Calu3 (cell line): ENCODE measurements at regions not wholly inside any gene's neighbourhood (a gene's known extent, or its start where the extent isn't known, plus 50 kb on each side); places are given as distances from the start of the nearest gene placed in this dataset.

ENCODE experiments used
- BruUV-seq: library from RNA; stranded (reverse); fragments of 400-500 nt; replicated peaks from 2 replicates; lab custom pipeline; 2021; lab: Mats Ljungman, UMichigan
- CTCF ChIA-PET: fragments of 300-600 bp; sonication (Branson Sonifier 250); formaldehyde crosslinking; loops from one replicate; lab custom pipeline; 2022; ENCODE audit warnings: antibody characterized with exemption; lab: Charles Lee
- DNase-seq: peaks from one replicate; pipeline ENCODE4 v3.0.0; 2022
- H3K27ac Mint-ChIP-seq: one replicate; pipeline ENCODE4 v1.8.0; 2022; ENCODE audit warnings: mixed read lengths; ENCODE audit not compliant: unreplicated experiment
- H3K27me3 Mint-ChIP-seq: one replicate; pipeline ENCODE4 v1.8.0; 2022; ENCODE audit warnings: mixed read lengths; ENCODE audit not compliant: unreplicated experiment
- H3K36me3 Mint-ChIP-seq: one replicate; pipeline ENCODE4 v1.8.0; 2022; ENCODE audit warnings: mild to moderate bottlenecking, moderate library complexity, mixed read lengths; ENCODE audit not compliant: insufficient read depth, unreplicated experiment
- H3K4me1 Mint-ChIP-seq: one replicate; pipeline ENCODE4 v1.8.0; 2022; ENCODE audit warnings: mild to moderate bottlenecking, low read depth, mixed read lengths; ENCODE audit not compliant: unreplicated experiment
- H3K4me3 Mint-ChIP-seq: one replicate; pipeline ENCODE4 v1.8.0; 2022; ENCODE audit warnings: mild to moderate bottlenecking, low read depth, moderate library complexity, mixed read lengths; ENCODE audit not compliant: unreplicated experiment
- H3K9me3 Mint-ChIP-seq: one replicate; pipeline ENCODE4 v1.8.0; 2022; ENCODE audit warnings: low read depth, mixed read lengths; ENCODE audit not compliant: unreplicated experiment
- intact Hi-C: fragments of 100-400 bp; cut with micrococcal nuclease; formaldehyde crosslinking; loops from one replicate; pipeline ENCODE4 v1.10.0; 2022; ENCODE audit not compliant: unreplicated experiment
- TF ChIP-seq, protein P1 (sequence below): fragments of 200-600 bp; IDR thresholded peaks from one replicate; pipeline ENCODE4 v1.8.0; 2022; ENCODE audit warnings: antibody characterized with exemption; ENCODE audit not compliant: unreplicated experiment

DNA sequence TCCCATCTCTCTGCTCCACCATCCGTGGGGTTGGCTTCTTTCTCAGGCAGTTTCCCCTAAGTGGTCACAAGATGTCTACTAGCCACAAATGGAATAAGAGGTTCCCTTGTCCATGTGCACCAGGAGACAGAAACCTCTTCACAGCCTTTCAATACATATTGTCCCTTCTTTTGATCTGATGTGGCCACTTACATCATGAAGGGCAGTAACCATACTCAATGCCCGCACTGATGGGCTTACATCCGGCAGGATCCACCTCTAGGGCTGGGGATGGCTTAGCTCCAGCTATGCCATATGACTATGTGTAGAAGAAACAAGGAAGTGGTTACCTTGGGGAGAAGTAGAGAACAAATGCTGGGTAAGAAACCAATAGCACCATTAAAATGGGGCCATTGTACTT is 64.4 kb downstream of the PLEKHG1 start:
- Mint-ChIP-seq H3K27ac (no peak overlapping the region), H3K9me3 (no peaks in the 10 kb centered on the region), H3K27me3 (no peaks in the 10 kb centered on the region), H3K4me3 (no peak overlapping the region), H3K4me1 (peaks cover 17% of the 10 kb centered on the region), H3K36me3 (peaks cover 5% of the 10 kb centered on the region)
- TF ChIP-seq, protein P1, sequence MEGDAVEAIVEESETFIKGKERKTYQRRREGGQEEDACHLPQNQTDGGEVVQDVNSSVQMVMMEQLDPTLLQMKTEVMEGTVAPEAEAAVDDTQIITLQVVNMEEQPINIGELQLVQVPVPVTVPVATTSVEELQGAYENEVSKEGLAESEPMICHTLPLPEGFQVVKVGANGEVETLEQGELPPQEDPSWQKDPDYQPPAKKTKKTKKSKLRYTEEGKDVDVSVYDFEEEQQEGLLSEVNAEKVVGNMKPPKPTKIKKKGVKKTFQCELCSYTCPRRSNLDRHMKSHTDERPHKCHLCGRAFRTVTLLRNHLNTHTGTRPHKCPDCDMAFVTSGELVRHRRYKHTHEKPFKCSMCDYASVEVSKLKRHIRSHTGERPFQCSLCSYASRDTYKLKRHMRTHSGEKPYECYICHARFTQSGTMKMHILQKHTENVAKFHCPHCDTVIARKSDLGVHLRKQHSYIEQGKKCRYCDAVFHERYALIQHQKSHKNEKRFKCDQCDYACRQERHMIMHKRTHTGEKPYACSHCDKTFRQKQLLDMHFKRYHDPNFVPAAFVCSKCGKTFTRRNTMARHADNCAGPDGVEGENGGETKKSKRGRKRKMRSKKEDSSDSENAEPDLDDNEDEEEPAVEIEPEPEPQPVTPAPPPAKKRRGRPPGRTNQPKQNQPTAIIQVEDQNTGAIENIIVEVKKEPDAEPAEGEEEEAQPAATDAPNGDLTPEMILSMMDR, result no peak
- CTCF ChIA-PET, result no interaction called here
- intact Hi-C loops, result loop anchor here (10.0 kb wide), 1 partner anchor 151 kb away; no protein-coding TSS in a partner anchor
- DNase-seq, result no peak
- BruUV-seq, result no TSS peak

DNA sequence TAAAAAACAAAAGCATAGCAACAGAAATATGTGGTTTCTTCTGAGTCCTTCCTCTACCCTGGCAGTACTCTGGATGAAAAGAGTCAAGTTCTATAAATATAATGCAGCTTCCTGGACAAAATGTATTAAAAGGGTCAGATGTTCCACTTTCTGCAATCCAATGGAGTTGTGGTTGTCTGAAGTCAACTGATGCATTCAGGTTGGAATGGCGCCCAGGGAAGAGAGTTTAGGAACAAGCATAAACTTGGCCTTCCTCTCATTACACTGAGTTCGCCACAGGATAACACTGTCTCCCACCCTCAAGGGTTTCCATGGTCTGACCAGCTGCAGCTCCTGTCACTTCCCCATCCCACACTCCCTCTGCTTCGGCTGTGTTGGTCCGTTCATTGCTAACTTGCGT is 66.4 kb downstream of the PLEKHG1 start:
- Mint-ChIP-seq H3K36me3 (peaks cover 5% of the 10 kb centered on the region), H3K27ac (no peak overlapping the region), H3K9me3 (no peaks in the 10 kb centered on the region), H3K27me3 (no peaks in the 10 kb centered on the region), H3K4me1 (no peaks in the 10 kb centered on the region), H3K4me3 (no peak overlapping the region)
- intact Hi-C loops, result loop anchor here (10.0 kb wide), 1 partner anchor 149 kb away; no protein-coding TSS in a partner anchor
- no TSS peak for BruUV-seq
- CTCF ChIA-PET, result no interaction called here
- TF ChIP-seq, protein P1, result no peak
- no peak for DNase-seq

DNA sequence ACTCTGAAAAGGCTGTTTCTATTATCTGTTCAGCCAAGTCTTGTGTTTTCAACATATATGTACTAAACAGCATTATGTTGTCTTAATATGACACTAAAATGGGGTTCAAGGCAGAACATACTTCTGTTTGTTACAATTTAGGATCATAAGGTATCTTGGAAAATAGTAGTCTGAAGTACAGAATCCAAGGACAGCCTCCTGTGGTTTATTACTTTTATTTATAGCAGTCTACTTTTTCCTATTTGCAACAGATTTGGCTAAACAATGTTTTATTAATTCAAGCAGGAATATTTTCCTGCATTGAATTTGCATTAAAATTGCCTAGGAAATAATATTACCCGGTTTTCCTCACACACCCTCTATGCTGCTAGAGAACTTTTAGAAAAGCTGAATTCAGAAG is 67.7 kb downstream of the PLEKHG1 start:
- TF ChIP-seq, protein P1, result no peak
- H3K27me3 Mint-ChIP-seq, result no peaks in the 10 kb centered on the region
- H3K4me1 Mint-ChIP-seq, result no peaks in the 10 kb centered on the region
- peaks cover 5% of the 10 kb centered on the region for H3K36me3 Mint-ChIP-seq
- DNase-seq, result no peak
- H3K9me3 Mint-ChIP-seq, result no peaks in the 10 kb centered on the region
- peak overlapping the region; percentile 81 for H3K27ac Mint-ChIP-seq
- BruUV-seq, result no TSS peak
- CTCF ChIA-PET, result no interaction called here
- H3K4me3 Mint-ChIP-seq, result no peak overlapping the region
- intact Hi-C loops, result loop anchor here (10.0 kb wide), 1 partner anchor 147 kb away; no protein-coding TSS in a partner anchor

DNA sequence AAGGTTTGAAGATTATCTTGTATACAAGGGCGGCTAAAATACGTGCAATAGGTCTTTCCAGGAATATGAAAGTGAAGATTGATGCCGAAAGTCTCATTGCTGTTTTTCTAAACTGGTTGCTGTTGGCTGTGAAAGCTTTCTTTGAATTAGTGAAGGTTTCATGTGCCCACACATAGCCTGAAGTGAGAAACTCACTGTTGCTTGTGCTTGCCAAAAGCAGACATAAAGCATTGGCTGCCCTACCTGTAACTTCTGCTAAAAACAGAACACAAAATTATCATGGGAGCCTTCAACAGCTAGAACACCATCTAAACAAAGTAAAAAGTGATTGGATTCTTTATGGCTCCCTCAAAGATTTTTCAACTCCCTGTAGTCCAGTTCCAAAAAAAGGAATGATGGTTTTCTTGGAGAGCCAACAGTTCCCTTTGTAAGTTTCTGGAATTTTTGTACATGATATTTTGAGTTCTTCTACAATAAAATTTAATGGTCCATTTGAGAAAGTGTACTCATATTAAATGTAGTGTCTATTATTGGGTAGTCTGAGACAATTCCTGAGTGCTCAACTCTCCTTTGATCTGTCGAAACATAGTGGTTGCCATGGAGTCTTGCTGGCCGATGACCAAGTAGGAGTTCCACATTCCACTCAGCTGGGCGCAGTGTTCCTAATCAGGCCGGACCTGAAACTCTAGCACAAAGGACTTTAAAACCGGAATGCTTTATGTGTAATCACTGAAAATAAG is 68.5 kb downstream of the PLEKHG1 start:
- intact Hi-C loops, result loop anchor here (2.0 to 10.0 kb wide), 2 partner anchors 147 to 249 kb away; no protein-coding TSS in a partner anchor
- Mint-ChIP-seq H3K36me3 (peaks cover 5% of the 10 kb centered on the region), H3K4me1 (no peaks in the 10 kb centered on the region), H3K9me3 (no peaks in the 10 kb centered on the region), H3K27ac (peak overlapping the region; percentile 81), H3K27me3 (no peaks in the 10 kb centered on the region), H3K4me3 (no peak overlapping the region)
- peak; percentile 86 for DNase-seq
- BruUV-seq, result no TSS peak
- CTCF ChIA-PET, result interaction anchor here (0.9 kb wide), 1 partner anchor 18 kb away, joined by 3 read pairs; no protein-coding TSS in a partner anchor
- TF ChIP-seq, protein P1, result no peak
